Uterus (tissue), 2 donors: ENCODE measurements at regions not wholly inside any gene's neighbourhood (a gene's known extent, or its start where the extent isn't known, plus 50 kb on each side); places are given as distances from the start of the nearest gene placed in this dataset.

Experiments used
- POLR2A ChIP-seq, 2 donors: fragments of 450-650 bp; IDR thresholded peaks; one replicate each; pipeline ENCODE4 v1.6.1; 2016; ENCODE audit warnings: antibody characterized with exemption in 2 of 2, mild to moderate bottlenecking in 1 of 2, moderate library complexity in 1 of 2
- TF ChIP-seq, protein P1 (sequence below), 4 experiments: fragments of 200-600 bp in 2 of 4; fragments of 450-650 bp in 2 of 4; sonication (generic) in 2 of 4; IDR thresholded peaks; one replicate each; pipeline ENCODE4 v1.5.1; 2016 to 2019; ENCODE audit warnings: antibody characterized with exemption in 4 of 4, mild to moderate bottlenecking in 2 of 4, moderate library complexity in 1 of 4

DNA sequence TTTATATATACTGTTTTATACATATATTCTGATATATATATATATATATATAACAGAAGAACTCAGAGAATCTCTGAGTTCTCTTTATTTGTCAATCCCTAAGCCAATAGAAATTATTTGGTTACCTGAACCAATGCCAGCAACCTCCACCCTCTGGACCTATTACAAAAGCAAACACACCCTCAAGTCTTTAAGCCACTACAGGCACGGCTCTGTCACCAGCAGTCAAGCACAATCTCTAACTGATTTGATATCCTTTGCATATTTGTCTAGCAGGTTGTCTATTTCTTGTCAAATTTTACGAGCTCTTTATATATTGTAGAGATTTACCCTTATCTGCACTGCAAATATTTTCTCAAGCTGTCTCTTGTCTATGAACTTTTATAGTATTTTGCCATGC is 66.6 kb upstream of the TOPAZ1 start:
- TF ChIP-seq POLR2A (IDR thresholded peaks at IDR 0.05): no peak
- TF ChIP-seq, protein P1, sequence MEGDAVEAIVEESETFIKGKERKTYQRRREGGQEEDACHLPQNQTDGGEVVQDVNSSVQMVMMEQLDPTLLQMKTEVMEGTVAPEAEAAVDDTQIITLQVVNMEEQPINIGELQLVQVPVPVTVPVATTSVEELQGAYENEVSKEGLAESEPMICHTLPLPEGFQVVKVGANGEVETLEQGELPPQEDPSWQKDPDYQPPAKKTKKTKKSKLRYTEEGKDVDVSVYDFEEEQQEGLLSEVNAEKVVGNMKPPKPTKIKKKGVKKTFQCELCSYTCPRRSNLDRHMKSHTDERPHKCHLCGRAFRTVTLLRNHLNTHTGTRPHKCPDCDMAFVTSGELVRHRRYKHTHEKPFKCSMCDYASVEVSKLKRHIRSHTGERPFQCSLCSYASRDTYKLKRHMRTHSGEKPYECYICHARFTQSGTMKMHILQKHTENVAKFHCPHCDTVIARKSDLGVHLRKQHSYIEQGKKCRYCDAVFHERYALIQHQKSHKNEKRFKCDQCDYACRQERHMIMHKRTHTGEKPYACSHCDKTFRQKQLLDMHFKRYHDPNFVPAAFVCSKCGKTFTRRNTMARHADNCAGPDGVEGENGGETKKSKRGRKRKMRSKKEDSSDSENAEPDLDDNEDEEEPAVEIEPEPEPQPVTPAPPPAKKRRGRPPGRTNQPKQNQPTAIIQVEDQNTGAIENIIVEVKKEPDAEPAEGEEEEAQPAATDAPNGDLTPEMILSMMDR (IDR thresholded peaks at IDR 0.05): no peak
